Erythroblast (primary cell): ENCODE measurements at regions not wholly inside any gene's neighbourhood (a gene's known extent, or its start where the extent isn't known, plus 50 kb on each side); places are given as distances from the start of the nearest gene placed in this dataset.

Source experiments
- GATA1 ChIP-seq: IDR thresholded peaks from 2 replicates; pipeline ENCODE4 v1.6.1; 2011; ENCODE audit warnings: low read depth, mild to moderate bottlenecking, control low read depth, low read length, moderate library complexity
- POLR2A ChIP-seq: IDR thresholded peaks from 2 replicates; pipeline ENCODE4 v1.6.1; 2011; ENCODE audit warnings: mild to moderate bottlenecking, low read length

- TF ChIP-seq POLR2A (no peak), GATA1 (no peak)
Measured at GRCh38 chr5:44953078-44953477, 144.3 kb downstream of the MRPS30 start.
